Activated CD4-positive, alpha-beta T cell treated with anti-CD3 and anti-CD28 coated beads, Interleukin-10, Interleukin-2, amounts not matched to agents 100 ng/mL and 50 ng/mL, durations not matched to agents 16 hours and 8 hours (primary cell): ENCODE measurements at regions not wholly inside any gene's neighbourhood (a gene's known extent, or its start where the extent isn't known, plus 50 kb on each side); places are given as distances from the start of the nearest gene placed in this dataset.

Experiments
- DNase-seq: peaks from one replicate; pipeline ENCODE4 v3.0.0-alpha.2; 2020

DNA sequence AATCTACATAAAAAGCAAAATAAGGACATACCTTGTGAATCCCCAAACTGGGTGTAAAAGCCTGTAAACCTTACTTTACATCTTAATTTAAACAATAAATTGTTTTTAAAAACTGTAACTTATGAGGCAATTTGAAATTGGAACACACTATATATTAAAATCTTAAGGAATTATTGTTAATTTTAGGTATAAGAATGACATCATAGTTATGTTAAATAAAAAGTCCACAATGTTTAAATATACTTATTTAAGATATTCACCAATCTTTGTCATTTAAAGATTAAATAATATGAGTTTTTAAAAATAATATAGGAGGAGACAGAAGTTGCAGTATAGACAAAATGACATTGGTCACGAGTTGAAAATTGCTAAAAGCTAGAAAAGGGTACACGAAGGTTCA is 621.9 kb upstream of the POU3F2 start:
- DNase-seq: no peak

DNA sequence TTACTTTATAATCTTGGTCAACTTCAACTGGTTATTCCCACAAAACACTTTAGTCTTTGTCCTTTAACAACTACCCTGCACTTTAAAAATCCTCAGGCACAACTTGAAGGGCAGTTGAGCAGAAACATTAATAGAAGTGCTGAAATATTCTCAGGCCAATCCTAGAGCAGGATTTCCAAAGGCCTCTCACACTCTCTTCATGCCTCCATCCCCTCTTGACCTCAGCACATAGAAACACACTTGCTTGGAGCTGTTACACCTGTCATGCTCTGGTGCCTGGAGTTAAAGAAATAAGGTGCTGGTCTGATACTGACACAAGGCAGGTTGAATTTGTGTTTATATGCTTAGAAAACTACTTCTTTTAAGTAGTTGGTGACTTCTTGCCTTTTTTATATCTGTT is 618.8 kb upstream of the POU3F2 start:
- no peak for DNase-seq

DNA sequence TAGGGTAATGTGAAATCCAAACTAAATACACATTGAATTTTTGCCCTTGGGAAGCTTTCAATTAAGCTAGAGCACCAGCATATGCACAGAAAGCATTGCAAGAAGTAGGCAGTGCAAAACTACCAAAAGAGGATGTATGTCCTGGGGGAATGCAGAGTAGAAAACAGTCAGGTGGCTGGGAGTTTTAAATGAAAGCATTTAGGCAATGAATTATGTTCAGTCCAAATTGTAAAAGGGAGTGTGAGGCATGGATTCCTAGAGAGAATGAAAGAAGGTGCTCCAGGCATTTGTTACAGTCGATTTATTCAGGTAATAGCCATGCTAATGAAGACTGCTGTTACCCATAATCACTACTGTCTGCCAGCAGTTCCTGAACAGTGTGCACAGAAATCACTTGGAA is 604.1 kb upstream of the POU3F2 start:
- no peak for DNase-seq

DNA sequence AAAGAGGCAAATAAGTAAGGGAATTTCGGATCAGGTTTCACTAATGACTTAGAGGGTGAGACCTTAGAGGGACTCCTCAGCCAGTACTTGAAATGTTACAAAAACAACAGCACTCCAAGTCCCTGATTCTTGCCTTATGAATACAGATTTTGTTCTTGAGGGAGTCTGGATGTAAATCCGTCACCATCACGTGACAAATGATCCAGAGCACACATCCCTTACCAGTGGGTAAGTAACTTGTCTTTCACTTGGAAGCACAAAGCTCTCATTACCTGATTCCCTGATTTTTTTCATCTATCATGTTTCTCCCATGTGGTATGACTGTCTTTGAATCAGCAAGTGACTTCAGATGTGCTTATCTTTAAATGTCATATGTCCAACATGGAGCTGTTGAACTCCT is 595.3 kb upstream of the POU3F2 start:
- no peak for DNase-seq

DNA sequence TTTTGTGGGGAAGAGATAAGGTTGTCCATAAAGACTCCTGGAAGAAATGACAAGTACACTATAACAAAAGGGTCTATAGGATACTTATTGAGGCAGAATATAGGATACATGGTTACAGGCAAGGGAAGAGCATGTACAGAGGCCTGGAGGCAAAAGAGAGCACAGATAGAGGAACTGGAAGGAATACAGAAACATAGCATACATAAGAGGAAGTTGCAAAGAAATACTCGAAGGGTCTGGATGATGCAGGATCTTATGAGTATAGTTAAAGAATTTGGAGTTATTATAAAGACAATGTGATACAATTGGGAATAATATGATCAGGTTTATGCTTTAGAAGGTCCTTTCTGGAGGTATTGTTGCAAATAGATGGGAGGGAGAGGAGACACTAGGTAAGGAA is 592.7 kb upstream of the POU3F2 start:
- no peak for DNase-seq

DNA sequence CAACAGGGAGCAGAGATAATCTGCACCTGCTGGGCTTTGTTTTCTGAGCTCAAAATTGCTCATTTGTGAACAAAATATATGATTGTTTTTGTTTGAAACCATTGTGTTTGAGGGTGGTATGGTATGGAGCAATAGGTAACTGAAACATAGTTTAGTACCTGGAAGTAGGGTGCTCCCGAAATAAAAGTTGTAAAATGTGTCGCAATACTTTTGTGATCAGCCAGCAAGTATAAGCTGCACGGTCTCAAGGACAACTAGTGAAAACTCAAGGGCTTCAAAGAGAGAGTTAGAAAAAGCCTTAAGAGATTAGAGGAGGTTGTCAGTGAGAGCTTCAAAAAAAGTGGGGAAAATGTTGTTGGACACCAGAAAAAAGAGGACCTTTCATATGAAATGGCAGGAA is 579.8 kb upstream of the POU3F2 start:
- DNase-seq: no peak

DNA sequence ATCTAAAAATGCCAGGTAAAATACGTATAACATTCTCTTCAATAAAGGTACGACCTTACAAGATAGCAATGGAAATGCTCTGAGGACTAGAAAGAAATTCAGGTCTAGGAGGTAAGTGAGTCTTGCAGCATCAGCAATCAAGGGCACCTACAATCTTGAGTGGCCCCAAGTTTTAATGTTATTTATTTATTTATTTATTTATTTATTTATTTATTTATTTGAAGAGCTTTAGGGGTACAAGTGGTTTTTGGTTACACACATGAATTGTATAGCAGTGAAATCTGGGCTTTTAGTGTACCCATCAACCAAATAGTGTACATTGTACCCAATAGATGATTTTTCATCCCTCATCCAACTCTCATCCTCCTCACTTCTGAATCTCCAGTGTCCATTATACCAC is 574.0 kb upstream of the POU3F2 start:
- no peak for DNase-seq

DNA sequence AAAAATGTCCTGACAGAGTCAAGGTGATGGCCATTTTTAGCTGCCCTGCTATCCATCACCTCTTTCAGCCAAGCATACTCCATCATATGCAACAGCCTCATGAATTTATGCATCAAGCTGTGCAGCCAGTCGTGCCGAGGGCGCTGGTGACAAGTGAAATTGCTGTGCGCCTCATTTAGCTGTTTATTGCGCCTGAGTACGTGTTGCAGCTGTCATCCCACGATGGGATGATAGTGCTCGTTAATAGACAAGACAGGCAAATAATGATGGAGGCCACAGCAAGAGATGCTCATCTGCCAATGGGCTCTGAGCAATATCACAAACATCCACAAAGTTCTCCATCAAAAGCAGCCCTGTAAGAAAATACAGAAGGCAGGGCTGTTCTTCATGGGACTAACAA is 562.3 kb upstream of the POU3F2 start:
- DNase-seq: no peak

DNA sequence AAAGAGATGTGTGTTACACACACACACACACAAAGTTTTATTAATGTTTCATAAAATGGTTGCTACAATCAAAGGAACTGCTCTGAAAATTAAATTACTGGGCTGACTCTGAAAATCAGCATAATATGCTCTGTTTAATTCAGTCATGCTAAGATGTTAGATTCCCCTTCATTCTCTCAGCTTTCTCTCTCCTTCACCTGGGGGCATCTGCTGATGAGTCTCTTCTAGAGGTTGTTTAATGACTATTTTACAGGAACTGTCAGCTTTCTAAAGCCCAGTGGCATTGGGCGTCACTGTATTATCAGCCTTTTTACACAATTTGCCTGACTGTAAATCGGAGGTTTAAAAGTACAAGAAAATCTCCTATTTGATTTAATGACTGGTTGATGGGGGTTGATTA is 559.7 kb upstream of the POU3F2 start:
- no peak for DNase-seq

DNA sequence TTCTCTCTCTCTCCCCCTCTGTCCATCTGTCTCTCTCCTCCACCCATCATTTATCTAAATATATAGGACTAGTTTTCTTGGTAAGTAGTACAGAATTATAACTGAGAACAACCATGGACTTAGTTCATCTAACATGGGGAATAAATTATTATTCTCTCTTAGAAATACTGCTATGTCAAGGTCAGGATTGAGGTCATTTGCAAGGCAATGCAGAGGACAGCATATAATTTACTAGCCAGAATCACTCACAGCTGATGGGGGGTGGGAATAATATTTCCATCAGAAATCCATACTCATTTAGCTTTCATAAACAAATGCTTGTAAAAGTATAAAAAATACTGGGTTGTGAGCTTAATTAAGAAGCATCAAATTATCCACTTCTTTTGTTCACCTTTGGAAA is 553.9 kb upstream of the POU3F2 start:
- no peak for DNase-seq

DNA sequence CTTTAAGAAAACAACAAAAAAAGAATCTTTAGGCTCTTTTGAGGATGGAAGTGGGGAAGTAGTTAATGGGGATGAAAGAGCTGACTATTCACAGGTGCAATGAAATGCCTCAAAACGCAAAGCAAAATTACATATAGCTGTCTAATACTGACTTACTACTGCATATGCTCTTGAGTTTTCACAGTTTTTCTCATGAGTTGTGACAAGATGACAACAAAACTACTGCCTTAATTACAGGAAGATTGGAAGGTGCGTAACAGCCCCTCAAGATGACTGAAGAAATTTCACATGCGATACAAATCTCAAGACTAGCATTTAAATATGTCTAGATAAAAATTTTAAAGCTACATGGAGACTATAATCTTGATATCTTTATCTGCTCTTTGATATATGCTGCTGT is 547.8 kb upstream of the POU3F2 start:
- DNase-seq: no peak

DNA sequence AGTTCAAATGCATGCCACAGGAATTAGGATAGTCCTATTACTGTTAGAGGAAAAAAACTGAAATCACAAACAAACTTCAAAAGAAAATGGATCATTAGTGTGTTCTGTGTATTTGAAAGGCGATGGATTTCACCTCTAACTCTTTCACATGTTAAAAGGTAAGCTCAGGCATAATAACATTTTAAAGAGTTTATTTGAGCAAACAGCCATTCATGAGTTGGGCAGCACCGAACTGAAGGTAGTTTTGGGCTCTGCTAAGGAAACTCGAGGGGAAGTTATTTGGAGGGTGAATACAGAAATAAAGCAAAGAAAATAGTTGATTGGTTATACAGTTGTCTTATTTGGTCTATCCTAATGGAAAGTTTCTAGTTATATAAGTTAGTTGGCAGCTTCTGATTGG is 546.5 kb upstream of the POU3F2 start:
- no peak for DNase-seq

DNA sequence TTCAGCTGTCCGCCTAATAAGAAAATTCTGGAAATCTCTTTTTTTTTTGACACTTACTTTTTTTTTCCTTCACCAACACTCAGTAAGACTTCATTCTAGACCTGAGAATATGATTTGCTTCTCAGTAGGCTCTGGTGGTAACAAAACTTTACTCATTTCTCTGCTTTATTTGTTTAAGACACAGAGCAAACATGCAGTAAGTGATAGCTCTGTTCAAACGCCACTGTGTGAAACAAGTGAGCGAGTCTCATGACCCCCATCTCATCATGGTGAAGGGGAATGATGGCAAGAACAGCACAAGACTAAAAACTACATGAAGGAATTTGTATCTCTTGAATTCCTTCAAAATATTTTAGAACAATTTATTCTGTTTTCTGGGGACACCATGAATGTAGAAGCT is 541.6 kb upstream of the POU3F2 start:
- no peak for DNase-seq

DNA sequence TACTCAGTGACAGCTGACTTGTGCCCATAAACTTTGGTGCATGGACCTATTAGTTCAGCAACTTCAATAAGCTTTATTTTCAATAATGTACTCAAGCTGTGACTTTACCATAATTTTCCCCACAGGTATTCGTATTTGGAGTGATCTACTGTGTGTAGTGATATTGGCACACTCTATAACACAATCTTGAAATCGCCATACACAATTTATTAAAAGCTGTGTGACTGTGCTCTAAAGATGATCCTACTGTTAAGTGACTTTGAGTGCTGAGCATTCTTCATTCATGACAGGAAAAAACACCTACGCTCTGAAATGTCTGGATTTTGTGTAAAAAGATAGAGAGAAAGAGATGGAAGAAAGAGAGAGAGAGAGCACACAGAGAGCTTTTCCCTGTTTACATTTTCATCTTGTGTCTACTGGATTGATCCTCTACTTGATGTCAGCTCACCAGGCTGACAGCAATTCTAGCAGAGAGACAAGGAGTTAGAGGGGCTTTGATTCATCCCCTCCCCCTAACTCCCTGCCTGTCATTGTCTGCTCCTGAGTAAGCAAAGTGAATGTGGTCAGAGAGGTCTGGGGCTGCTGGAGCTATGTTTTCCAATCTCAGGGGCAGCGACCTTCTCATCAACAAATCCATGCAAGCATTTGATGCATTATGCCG is 538.7 kb upstream of the POU3F2 start:
- no peak for DNase-seq

DNA sequence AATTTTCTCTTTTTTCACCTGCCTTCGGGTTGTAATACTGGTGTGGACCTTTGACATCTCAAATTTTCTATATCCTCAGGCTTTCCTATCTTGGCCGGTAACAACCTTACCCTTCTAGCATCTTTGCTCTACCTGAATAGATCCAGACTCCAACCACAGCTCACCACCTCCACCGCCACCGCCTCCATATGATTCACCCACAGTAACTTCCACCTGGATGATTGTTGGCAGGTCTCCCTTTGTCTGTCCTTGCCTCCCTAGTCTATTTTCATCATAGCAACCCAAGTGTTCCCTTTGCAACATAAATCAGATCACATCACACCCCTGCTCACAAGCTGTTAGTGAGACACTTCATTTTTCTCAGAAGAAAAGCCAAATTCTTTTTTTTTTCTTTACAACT is 525.8 kb upstream of the POU3F2 start:
- DNase-seq: no peak

DNA sequence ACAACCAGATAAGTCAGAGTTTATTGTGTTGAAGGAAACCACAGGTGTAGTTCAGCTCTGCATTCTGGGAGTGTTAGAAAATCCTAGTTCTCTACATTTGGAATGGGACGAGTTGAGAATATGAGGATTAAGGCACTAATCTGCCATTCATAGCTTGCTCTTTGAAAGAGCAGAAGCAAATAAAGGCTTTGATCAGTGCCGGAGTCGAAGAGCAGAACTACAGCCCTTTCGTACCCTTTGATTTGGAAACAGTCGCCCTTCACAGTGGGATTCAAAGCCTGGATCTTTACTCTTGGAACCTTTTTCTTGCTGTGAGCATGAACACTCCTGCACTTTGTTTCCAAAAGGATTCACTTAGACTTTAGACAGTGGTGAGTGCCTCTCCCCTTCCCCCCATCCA is 523.9 kb upstream of the POU3F2 start:
- no peak for DNase-seq

DNA sequence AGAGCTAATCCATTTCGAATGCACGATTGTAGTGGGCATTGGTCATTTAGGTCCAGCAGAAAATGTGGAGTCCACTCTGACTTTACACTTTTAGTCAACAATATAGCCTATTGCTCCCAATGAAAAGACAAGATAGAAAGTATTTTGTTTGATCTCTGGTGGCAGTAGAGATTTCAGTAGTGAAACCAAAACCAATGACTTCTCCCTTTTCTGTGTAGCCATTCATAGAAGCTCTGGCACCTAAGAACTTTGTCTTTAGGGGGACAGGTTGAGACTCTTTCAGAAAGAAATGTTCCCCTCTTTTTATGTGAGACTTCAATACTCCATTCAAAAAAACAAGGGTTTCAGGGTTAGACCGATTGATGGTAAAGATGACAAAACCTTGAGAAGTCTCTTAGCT is 510.8 kb upstream of the POU3F2 start:
- DNase-seq: peak; percentile 2

DNA sequence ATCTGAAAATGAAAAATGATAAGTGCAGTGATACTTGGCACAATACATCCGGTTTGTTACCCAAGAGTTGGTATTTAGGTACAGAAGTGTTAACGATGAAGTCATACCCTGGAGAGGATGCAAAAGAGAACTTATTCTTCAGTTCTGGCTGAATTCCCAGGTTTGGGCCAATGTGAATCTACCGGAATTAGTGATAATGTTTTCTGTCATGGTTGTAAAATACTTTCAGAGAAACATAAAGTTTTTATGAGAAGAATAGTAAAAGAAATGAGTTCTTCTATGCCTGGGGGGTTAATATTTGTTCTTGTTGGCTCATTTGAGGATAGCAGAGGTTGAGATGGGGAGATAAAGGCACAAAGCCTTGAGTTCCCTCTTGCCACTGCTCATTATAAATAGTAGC is 509.9 kb upstream of the POU3F2 start:
- no peak for DNase-seq

DNA sequence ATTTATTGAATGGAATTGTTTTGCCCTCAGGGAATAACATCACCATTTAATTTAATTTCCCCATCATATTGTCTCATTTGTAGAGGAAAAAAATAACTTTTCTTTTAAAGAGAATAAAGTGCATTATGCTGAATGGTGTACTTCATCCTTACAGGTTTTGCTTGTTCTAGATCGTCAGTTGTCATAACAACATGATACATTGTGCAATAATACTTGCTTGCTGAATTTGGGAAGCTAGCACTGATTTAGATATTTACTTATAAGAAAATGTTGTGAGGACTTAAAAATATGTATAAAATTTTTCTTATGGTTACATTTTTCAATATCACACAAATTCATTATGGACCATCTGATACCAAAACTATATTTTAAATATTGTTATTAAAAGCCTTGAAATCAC is 509.0 kb upstream of the POU3F2 start:
- DNase-seq: no peak

DNA sequence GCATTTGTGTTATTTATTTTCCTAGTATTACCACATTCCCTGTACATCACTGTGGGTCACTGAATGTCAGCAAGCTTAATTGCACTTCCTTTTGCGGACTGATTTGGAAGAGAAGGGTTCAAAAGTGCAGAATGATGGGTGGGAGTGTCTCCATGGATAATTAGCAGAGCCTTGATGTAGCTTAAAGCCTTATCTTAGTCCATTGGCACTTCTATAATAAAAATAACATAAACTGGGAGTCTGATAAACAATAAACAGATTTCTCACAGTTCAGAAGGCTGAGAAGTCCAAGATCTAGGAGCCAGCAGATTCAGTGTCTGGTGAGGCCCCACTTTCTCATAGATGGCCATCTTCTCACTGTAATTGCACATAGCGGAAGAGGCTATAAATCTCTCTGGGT is 501.1 kb upstream of the POU3F2 start:
- no peak for DNase-seq

DNA sequence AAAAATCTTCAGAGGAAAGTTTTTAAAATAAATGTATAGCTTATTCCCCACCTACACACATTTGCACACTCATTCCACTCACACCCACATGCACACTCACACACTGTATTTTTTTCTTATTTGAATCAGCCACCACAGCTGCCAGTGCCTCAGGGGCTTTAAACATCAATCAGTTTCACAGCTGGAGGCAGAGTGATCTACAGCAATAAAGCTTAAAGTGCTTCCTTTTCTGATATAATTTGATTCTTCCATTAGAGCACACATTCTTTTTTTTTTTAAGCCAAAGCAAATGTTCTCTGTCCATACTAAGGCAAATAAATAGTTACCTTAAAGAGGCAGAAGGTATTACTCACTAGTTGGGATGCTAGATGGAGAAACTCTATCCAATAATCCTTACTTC is 498.8 kb upstream of the POU3F2 start:
- DNase-seq: no peak

DNA sequence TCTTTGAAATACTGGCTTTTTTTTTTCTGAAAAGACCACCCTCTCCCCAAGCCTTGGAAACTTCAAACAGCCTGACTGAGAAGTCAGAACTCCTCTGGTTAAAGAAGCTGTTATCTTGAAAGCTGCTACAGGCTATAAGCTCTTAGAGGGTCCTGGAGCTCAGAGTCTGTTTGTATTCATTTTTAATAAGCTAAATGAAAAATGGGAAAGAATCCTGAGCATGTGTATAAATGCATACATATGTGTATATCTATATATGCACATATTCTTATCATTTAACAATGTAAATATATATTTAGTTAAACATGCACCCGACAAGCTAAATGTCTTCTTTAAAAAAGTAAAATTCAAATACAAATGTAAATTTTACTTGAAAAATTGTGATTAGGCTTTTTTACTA is 494.9 kb upstream of the POU3F2 start:
- DNase-seq: no peak

DNA sequence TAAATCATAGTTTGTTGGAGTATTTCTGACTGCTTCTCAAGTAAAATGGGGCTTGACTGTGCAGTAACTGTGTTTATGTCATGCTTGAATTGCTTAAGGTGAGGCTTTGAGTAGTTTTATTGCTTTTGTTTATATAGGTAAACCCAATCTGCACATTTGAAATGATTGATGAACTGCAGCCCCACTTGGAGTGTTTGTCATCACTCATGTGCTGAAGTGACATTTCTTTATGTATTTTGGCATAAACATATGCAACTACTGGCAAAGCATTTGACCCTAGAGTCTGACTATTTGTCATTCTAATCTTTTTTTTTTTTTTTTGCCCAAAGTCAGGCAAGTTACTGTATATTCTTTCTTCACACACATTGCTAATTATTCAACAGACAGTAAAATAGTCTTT is 491.4 kb upstream of the POU3F2 start:
- DNase-seq: no peak

DNA sequence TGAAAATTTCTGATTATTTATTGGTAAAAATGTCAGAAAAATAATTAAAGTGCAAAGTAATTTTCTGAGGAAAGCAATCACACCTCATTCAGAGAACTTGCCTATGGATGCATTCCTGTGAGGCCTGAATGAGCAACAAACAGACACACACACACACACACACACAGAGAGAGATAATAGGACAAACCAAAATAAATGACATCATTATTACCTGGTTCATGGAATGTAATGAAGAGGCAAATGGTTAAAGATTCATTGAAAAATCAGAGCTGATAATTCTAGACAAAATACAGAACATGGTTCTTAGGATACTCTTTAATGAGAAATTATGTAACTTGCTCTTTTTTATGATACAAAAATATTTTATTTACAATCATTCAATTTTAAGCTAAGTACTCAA is 490.6 kb upstream of the POU3F2 start:
- DNase-seq: no peak

DNA sequence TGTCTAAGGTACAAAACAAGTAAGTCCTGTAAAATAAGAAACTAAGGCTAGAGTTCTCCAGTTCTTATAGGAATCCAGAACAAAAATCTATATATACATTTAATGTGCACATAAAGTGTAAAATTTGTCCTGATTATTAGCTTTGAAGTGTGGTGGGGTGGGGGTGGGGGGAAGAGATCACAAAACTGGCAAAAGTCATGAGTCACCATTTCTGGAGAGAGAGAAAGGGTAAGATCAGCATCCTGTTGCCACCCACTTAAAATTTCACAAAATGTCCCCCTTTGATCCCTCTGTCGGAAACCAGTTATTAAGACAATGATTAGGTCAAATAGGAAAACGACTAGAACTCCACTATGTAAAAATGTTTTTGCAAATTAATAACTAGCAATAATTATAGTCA is 482.0 kb upstream of the POU3F2 start:
- DNase-seq: no peak

DNA sequence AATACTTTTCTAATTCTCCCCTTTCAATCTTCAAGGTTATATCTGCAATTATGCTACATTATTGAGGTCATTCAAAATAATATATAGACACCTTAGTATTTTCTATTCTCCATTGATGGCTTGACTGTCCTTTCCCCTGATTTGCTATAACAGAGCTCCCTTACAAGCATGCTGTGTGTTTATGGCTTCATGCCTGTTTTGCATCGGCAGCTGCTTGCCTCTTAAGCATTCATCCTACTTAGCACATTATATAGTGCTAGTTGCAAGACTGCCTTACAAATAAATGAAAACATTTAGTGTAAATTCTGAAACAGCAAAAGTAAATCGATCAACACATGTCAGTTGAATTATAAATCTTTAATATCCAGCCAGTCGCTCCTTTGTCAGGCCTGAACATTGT is 476.2 kb upstream of the POU3F2 start:
- no peak for DNase-seq
